ENCODE measurements at regions not wholly inside any gene's neighbourhood (a gene's known extent, or its start where the extent isn't known, plus 50 kb on each side); places are given as distances from the start of the nearest gene placed in this dataset.

DNA sequence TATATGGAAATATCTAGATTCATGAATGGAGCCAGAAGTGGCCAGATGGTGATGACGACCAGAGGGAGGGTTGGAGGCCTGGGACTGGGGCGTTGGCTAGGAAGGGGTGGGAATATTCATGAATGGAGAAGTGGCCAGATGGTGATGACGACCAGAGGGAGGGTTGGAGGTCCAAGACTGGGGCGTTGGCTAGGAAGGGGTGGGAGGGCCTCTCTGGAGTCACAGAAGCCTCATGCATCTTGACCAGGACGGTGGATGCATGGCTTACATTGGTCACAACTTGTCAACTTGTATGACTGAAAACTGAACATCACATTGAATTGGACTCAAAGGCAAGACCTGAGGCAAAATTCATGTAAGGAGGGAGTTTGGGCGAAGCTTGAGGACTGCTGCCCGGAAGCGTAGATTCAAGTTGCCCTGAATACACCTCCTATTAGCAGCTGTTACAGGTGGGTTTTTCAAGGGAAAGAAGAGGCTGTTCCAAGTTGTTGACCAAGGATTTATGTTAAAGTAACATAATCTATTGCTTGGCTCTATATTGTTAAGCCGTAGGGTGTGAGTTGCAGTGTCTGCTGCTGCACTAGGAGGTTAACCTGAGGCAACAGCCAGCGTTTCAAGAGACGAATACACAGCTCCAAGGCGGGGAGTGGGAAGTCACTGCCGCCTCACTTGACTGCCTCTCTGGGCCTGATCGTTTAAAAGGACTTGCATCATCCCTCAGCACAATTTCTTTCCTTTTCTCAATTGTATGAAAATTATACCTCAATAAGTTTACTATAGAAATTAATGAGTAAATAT, 55.1 kb upstream of the FAM20C start:
- H3K27ac ChIP-seq (ENCODE audit: low read length), result no peak overlapping the region
- H3K27me3 ChIP-seq (ENCODE audit: insufficient read depth, low read length, poor library complexity), result peaks cover 12% of the 10 kb centered on the region
- no peaks in the 10 kb centered on the region for H3K36me3 ChIP-seq (ENCODE audit: insufficient read depth, low read length)
- DNase-seq, result no peak
- H3K9me3 ChIP-seq (ENCODE audit: insufficient read depth, low read length, severe bottlenecking), result no peaks in the 10 kb centered on the region
- no peak overlapping the region for H3K9ac ChIP-seq (ENCODE audit: low read depth, low read length)
- no peak overlapping the region for H3K4me3 ChIP-seq (ENCODE audit: low read depth in 1 of 2, low read length in 2 of 2)
- no peak overlapping the region for H3K4me2 ChIP-seq (ENCODE audit: insufficient read depth, low read length)
- H3K4me1 ChIP-seq (ENCODE audit: insufficient read depth, low read length), result no peaks in the 10 kb centered on the region
- TF ChIP-seq, protein P1, sequence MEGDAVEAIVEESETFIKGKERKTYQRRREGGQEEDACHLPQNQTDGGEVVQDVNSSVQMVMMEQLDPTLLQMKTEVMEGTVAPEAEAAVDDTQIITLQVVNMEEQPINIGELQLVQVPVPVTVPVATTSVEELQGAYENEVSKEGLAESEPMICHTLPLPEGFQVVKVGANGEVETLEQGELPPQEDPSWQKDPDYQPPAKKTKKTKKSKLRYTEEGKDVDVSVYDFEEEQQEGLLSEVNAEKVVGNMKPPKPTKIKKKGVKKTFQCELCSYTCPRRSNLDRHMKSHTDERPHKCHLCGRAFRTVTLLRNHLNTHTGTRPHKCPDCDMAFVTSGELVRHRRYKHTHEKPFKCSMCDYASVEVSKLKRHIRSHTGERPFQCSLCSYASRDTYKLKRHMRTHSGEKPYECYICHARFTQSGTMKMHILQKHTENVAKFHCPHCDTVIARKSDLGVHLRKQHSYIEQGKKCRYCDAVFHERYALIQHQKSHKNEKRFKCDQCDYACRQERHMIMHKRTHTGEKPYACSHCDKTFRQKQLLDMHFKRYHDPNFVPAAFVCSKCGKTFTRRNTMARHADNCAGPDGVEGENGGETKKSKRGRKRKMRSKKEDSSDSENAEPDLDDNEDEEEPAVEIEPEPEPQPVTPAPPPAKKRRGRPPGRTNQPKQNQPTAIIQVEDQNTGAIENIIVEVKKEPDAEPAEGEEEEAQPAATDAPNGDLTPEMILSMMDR (IDR thresholded peaks at IDR 0.05; ENCODE audit: borderline replicate concordance, extremely low read depth, low read length, poor library complexity, severe bottlenecking), result no peak
- TF ChIP-seq EZH2 (IDR thresholded peaks at IDR 0.05; ENCODE audit: borderline replicate concordance, low read depth, low read length, severe bottlenecking), result no peak
- no peak overlapping the region for H2AFZ ChIP-seq (ENCODE audit: low read depth, low read length)
- no peaks in the 10 kb centered on the region for H3K79me2 ChIP-seq (ENCODE audit: insufficient read depth, low read length)
- H4K20me1 ChIP-seq (ENCODE audit: insufficient read depth, low read length), result peaks cover 5% of the 10 kb centered on the region; the same call in 1 of the 2 replicates
- ATAC-seq (ENCODE audit: insufficient read depth, low read depth), result no peak

DNA sequence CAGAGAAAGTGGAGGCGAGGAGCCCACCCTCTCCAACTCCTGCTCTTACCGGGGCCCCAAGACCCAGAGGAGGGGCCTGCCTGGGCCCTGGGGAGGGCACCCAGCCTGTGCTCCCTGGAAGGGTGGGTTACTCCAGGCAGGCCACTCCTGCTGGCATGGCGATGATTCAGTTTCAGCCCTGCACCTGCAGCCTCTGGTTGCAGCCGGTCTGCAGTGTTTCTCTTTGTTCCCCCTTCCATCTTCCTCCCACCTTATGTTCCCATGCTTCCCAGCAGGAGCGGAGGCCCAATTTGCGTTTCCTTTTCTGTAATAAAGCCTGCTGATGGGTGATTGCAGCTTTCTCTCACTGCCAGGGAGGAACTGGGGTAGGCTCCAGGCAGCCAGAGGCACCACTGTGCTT, 53.2 kb upstream of the FAM20C start:
- no peak for DNase-seq
- Histone ChIP-seq H3K9ac (ENCODE audit: low read depth, low read length) (no peak overlapping the region), H2AFZ (ENCODE audit: low read depth, low read length) (no peak overlapping the region), H3K79me2 (ENCODE audit: insufficient read depth, low read length) (no peaks in the 10 kb centered on the region), H3K4me3 (ENCODE audit: low read depth in 1 of 2, low read length in 2 of 2) (no peak overlapping the region), H3K27me3 (ENCODE audit: insufficient read depth, low read length, poor library complexity) (peaks cover 12% of the 10 kb centered on the region), H3K36me3 (ENCODE audit: insufficient read depth, low read length) (no peaks in the 10 kb centered on the region), H3K27ac (ENCODE audit: low read length) (no peak overlapping the region), H3K4me1 (ENCODE audit: insufficient read depth, low read length) (no peaks in the 10 kb centered on the region), H3K9me3 (ENCODE audit: insufficient read depth, low read length, severe bottlenecking) (no peaks in the 10 kb centered on the region), H4K20me1 (ENCODE audit: insufficient read depth, low read length) (0 out of 2 replicates have a peak, but pooled peaks cover 4% of the 10 kb centered on the region), H3K4me2 (ENCODE audit: insufficient read depth, low read length) (no peak overlapping the region)
- no peak for ATAC-seq (ENCODE audit: insufficient read depth, low read depth)
- no peak for TF ChIP-seq EZH2 (IDR thresholded peaks at IDR 0.05; ENCODE audit: borderline replicate concordance, low read depth, low read length, severe bottlenecking)
- TF ChIP-seq, protein P1 (IDR thresholded peaks at IDR 0.05; ENCODE audit: borderline replicate concordance, extremely low read depth, low read length, poor library complexity, severe bottlenecking), result no peak

DNA sequence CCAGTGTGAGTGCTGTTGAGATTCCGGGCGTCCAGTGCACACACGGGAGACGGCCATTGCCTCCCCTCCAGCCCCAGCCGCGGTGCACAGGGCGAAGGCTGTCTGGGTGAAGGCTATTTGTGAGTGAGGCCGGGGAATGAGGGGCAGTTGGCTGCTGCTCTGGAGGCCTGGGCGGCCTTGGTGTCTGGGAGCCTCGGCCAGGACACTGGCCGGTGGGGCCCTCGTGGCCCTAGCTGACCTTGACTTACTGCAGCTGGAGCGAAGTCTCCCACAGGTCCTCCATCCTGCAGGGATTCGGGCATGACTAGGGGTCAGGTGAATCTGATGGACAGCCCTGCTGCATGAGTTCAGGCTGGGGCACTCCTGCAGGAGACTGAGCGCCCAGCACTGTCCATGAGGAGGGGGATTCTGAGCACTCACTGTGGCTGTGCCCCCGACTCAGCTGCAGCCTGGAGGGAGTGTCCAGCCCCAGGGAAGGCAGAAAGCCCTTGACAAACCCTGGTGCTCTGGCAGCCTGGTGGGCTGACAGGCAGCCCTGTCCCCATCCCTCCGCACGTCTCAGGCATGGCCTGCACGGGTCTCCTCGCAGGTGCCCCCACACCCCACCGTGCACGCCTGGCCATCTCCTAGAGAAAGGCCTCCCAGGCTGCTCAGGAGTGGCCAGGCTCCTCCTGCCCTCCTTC, 52.7 kb upstream of the FAM20C start:
- no peak overlapping the region for H3K9ac ChIP-seq (ENCODE audit: low read depth, low read length)
- no peaks in the 10 kb centered on the region for H3K9me3 ChIP-seq (ENCODE audit: insufficient read depth, low read length, severe bottlenecking)
- H3K36me3 ChIP-seq (ENCODE audit: insufficient read depth, low read length), result no peaks in the 10 kb centered on the region
- H3K27me3 ChIP-seq (ENCODE audit: insufficient read depth, low read length, poor library complexity), result peaks cover 12% of the 10 kb centered on the region
- H3K27ac ChIP-seq (ENCODE audit: low read length), result no peak overlapping the region
- ATAC-seq (ENCODE audit: insufficient read depth, low read depth), result no peak
- no peak overlapping the region for H3K4me2 ChIP-seq (ENCODE audit: insufficient read depth, low read length)
- no peak overlapping the region for H2AFZ ChIP-seq (ENCODE audit: low read depth, low read length)
- DNase-seq, result no peak
- 0 out of 2 replicates have a peak, but pooled peaks cover 4% of the 10 kb centered on the region for H4K20me1 ChIP-seq (ENCODE audit: insufficient read depth, low read length)
- H3K79me2 ChIP-seq (ENCODE audit: insufficient read depth, low read length), result no peaks in the 10 kb centered on the region
- TF ChIP-seq, protein P1 (IDR thresholded peaks at IDR 0.05; ENCODE audit: borderline replicate concordance, extremely low read depth, low read length, poor library complexity, severe bottlenecking), result no peak
- TF ChIP-seq EZH2 (IDR thresholded peaks at IDR 0.05; ENCODE audit: borderline replicate concordance, low read depth, low read length, severe bottlenecking), result no peak
- H3K4me3 ChIP-seq (ENCODE audit: low read depth in 1 of 2, low read length in 2 of 2), result no peak overlapping the region
- H3K4me1 ChIP-seq (ENCODE audit: insufficient read depth, low read length), result no peaks in the 10 kb centered on the region
